ENCODE measurements at regions not wholly inside any gene's neighbourhood (a gene's known extent, or its start where the extent isn't known, plus 50 kb on each side); places are given as distances from the start of the nearest gene placed in this dataset.

GRCh38 chr3:124288996-124289395, 297.1 kb upstream of the ROPN1 start:
- TF ChIP-seq CTCF (conservative IDR thresholded peaks at IDR 0.05) = no peak
- TF ChIP-seq EZH2 (IDR thresholded peaks at IDR 0.05; ENCODE audit: low read depth) = no peak
